Mesendoderm (in vitro differentiated cells): ENCODE measurements at regions not wholly inside any gene's neighbourhood (a gene's known extent, or its start where the extent isn't known, plus 50 kb on each side); places are given as distances from the start of the nearest gene placed in this dataset.

Experiments used
- DNase-seq: peaks from one replicate; pipeline ENCODE4 v3.0.0; 2013
- H2AK5ac ChIP-seq: 2 replicates; pipeline ENCODE4 v1.6.1; 2013; ENCODE audit warnings: low read length, inconsistent platforms
- H2BK120ac ChIP-seq: 2 replicates; pipeline ENCODE4 v1.6.1; 2013; ENCODE audit warnings: low read depth, mild to moderate bottlenecking, low read length, moderate library complexity, mixed read lengths
- H2BK15ac ChIP-seq: replicated peaks from 2 replicates; pipeline ENCODE4 v1.6.1; 2013; ENCODE audit warnings: low read depth, mild to moderate bottlenecking, moderate library complexity
- H2BK5ac ChIP-seq: 2 replicates; pipeline ENCODE4 v1.6.1; 2013; ENCODE audit warnings: low read length, inconsistent platforms
- H3K18ac ChIP-seq: 2 replicates; pipeline ENCODE4 v1.6.1; 2013; ENCODE audit warnings: mild to moderate bottlenecking, low read length, mixed read lengths
- H3K23ac ChIP-seq: one replicate; pipeline ENCODE4 v1.6.1; 2013; ENCODE audit warnings: low read length
- H3K27ac ChIP-seq: 2 replicates; pipeline ENCODE4 v1.5.1; 2013; ENCODE audit warnings: low read depth, mild to moderate bottlenecking, inconsistent platforms, low read length, moderate library complexity
- H3K27me3 ChIP-seq: 2 replicates; pipeline ENCODE4 v1.6.1; 2013; ENCODE audit warnings: low read length, control low read depth, mild to moderate bottlenecking, inconsistent platforms; ENCODE audit not compliant: insufficient read depth, poor library complexity
- H3K36me3 ChIP-seq: 2 replicates; pipeline ENCODE4 v1.6.1; 2013; ENCODE audit warnings: low read length, inconsistent platforms; ENCODE audit not compliant: control insufficient read depth, insufficient read depth
- H3K4ac ChIP-seq: one replicate; pipeline ENCODE4 v1.6.1; 2013; ENCODE audit warnings: low read depth, mild to moderate bottlenecking, low read length, moderate library complexity
- H3K4me1 ChIP-seq: 2 replicates; pipeline ENCODE4 v1.6.1; 2013; ENCODE audit warnings: low read depth, low read length, inconsistent platforms; ENCODE audit not compliant: control insufficient read depth
- H3K4me2 ChIP-seq: 2 replicates; pipeline ENCODE4 v1.6.1; 2013; ENCODE audit warnings: low read length
- H3K4me3 ChIP-seq: 2 replicates; pipeline ENCODE4 v1.5.1; 2013; ENCODE audit warnings: mild to moderate bottlenecking, low read length
- H3K56ac ChIP-seq: one replicate; pipeline ENCODE4 v1.6.1; 2013; ENCODE audit warnings: low read length
- H3K79me1 ChIP-seq: 2 replicates; pipeline ENCODE4 v1.6.1; 2013; ENCODE audit warnings: low read length, inconsistent platforms
- H3K79me2 ChIP-seq: 2 replicates; pipeline ENCODE4 v1.6.1; 2013; ENCODE audit warnings: mild to moderate bottlenecking, low read length; ENCODE audit not compliant: control insufficient read depth, insufficient read depth
- H3K9ac ChIP-seq: 2 replicates; pipeline ENCODE4 v1.6.1; 2013; ENCODE audit warnings: low read length, inconsistent platforms
- H4K5ac ChIP-seq: one replicate; pipeline ENCODE4 v1.6.1; 2013; ENCODE audit warnings: low read length
- H4K8ac ChIP-seq: one replicate; pipeline ENCODE4 v1.6.1; 2013; ENCODE audit warnings: low read depth, mild to moderate bottlenecking, control low read depth, low read length, moderate library complexity
- WGBS: extraction: QIAGEN DNeasy Blood & Tissue Kit; methylation state at CpG from one replicate; pipeline ENCODE4 v1.1.7; 2013; ENCODE audit warnings: low lambda C conversion rate, missing lambda C conversion rate; ENCODE audit not compliant: insufficient coverage; ENCODE audit errors: extremely low coverage; 5-methylcytosine and 5-hydroxymethylcytosine counted together

DNA sequence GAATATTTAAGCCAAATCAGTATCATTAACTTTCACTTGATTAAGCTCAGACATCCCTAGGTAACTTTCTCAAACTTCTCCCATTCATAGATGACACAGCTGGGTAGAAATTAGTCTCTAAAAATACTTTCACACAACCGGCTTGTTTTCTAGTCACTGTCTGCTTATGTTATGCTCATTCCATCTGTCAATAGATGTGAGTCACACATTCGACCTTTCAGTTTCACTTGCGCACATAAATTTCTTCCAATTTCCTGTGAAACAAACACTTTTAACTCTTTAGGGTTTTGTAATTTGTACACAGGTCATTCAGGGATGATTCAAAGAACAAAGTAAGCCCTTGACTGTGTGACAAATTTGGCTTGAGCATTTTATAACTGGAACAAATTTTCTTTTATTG is 723.0 kb downstream of the KCNA4 start:
- H2BK5ac ChIP-seq: no peak overlapping the region
- no peak overlapping the region for H3K4me3 ChIP-seq
- no peaks in the 10 kb centered on the region for H3K27me3 ChIP-seq
- H3K23ac ChIP-seq: no peak overlapping the region
- no peak overlapping the region for H4K5ac ChIP-seq
- no peak overlapping the region for H3K9ac ChIP-seq
- no peak overlapping the region for H3K18ac ChIP-seq
- H3K56ac ChIP-seq: no peak overlapping the region
- no peaks in the 10 kb centered on the region for H3K36me3 ChIP-seq
- H3K4me2 ChIP-seq: no peak overlapping the region
- H3K79me2 ChIP-seq: no peaks in the 10 kb centered on the region
- H3K4me1 ChIP-seq: no peaks in the 10 kb centered on the region
- DNase-seq: no peak
- no peak overlapping the region for H2AK5ac ChIP-seq
- H2BK120ac ChIP-seq: no peak overlapping the region
- H4K8ac ChIP-seq: no peak overlapping the region
- H3K79me1 ChIP-seq: no peaks in the 10 kb centered on the region
- no peak overlapping the region for H3K4ac ChIP-seq
- H3K27ac ChIP-seq: no peak overlapping the region
- no CpG with 5 or more reads among the region's 3 CpGs for WGBS
- H2BK15ac ChIP-seq: no peak overlapping the region

GRCh38 chr11:29282088-29282487 is 734.7 kb downstream of the KCNA4 start:
- Histone ChIP-seq H3K4me2 (no peak overlapping the region), H3K56ac (no peak overlapping the region), H3K4me1 (no peaks in the 10 kb centered on the region), H3K9ac (no peak overlapping the region), H3K4ac (no peak overlapping the region), H3K79me2 (no peaks in the 10 kb centered on the region), H3K18ac (no peak overlapping the region), H3K27ac (no peak overlapping the region), H2BK15ac (no peak overlapping the region), H4K5ac (no peak overlapping the region), H2AK5ac (no peak overlapping the region), H3K4me3 (no peak overlapping the region), H4K8ac (no peak overlapping the region), H3K79me1 (no peaks in the 10 kb centered on the region), H3K36me3 (no peaks in the 10 kb centered on the region), H3K23ac (no peak overlapping the region), H2BK120ac (no peak overlapping the region), H2BK5ac (no peak overlapping the region), H3K27me3 (no peaks in the 10 kb centered on the region)
- DNase-seq: peak; percentile 44
- WGBS: no CpG with 5 or more reads among the region's 2 CpGs

DNA sequence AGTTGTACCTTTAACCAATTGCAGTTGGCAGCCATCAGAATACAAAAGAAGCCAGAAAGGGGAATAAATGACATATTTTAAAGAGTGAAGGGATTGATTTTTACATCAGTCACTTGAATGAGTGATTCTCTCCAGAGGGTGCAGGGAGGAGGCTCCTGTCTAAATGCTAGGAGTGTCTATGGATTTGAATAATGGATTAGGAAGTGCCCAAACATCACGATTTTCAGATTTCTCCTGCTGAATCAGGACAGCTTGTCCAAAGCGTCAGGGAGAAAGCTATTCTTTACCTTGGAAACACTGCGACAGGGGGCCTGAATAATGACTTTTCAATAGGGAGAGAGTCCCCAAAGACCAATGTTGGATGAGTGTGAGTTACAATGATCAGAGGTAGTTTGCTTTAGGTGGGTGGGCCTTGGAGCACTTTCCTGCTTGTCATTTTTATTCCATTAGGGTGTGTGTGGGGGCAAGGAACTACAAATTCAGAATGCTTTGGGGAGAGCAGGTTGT is 735.5 kb downstream of the KCNA4 start:
- no CpG with 5 or more reads among the region's 3 CpGs for WGBS
- Histone ChIP-seq H3K4me2 (no peak overlapping the region), H4K8ac (no peak overlapping the region), H2AK5ac (no peak overlapping the region), H3K18ac (no peak overlapping the region), H3K27me3 (no peaks in the 10 kb centered on the region), H3K36me3 (no peaks in the 10 kb centered on the region), H3K27ac (no peak overlapping the region), H3K9ac (no peak overlapping the region), H4K5ac (no peak overlapping the region), H3K4me1 (no peaks in the 10 kb centered on the region), H3K23ac (no peak overlapping the region), H3K79me1 (no peaks in the 10 kb centered on the region), H3K4ac (no peak overlapping the region), H3K4me3 (no peak overlapping the region), H3K56ac (no peak overlapping the region), H2BK120ac (no peak overlapping the region), H2BK15ac (no peak overlapping the region), H3K79me2 (no peaks in the 10 kb centered on the region), H2BK5ac (no peak overlapping the region)
- DNase-seq: no peak

- Histone ChIP-seq H3K79me2 (no peaks in the 10 kb centered on the region), H4K5ac (no peak overlapping the region), H2BK120ac (no peak overlapping the region), H3K27me3 (no peaks in the 10 kb centered on the region), H3K4ac (no peak overlapping the region), H3K27ac (no peak overlapping the region), H2BK15ac (no peak overlapping the region), H3K9ac (no peak overlapping the region), H3K56ac (no peak overlapping the region), H3K4me1 (no peaks in the 10 kb centered on the region), H4K8ac (no peak overlapping the region), H2BK5ac (no peak overlapping the region), H3K18ac (no peak overlapping the region), H3K23ac (no peak overlapping the region), H2AK5ac (no peak overlapping the region), H3K4me3 (no peak overlapping the region), H3K36me3 (no peaks in the 10 kb centered on the region), H3K4me2 (no peak overlapping the region), H3K79me1 (no peaks in the 10 kb centered on the region)
- no CpG with 5 or more reads among the region's 2 CpGs for whole genome bisulfite sequencing
- DNase-seq: no peak
Measured at GRCh38 chr11:29280452-29280851, 736.4 kb downstream of the KCNA4 start.

GRCh38 chr11:29279716-29280115 is 737.1 kb downstream of the KCNA4 start:
- Histone ChIP-seq H2BK120ac (no peak overlapping the region), H3K27me3 (no peaks in the 10 kb centered on the region), H3K4me1 (no peaks in the 10 kb centered on the region), H2BK15ac (no peak overlapping the region), H3K27ac (no peak overlapping the region), H3K4ac (no peak overlapping the region), H3K18ac (no peak overlapping the region), H3K4me2 (no peak overlapping the region), H2BK5ac (no peak overlapping the region), H3K36me3 (no peaks in the 10 kb centered on the region), H2AK5ac (no peak overlapping the region), H3K79me2 (no peaks in the 10 kb centered on the region), H3K56ac (no peak overlapping the region), H3K9ac (no peak overlapping the region), H4K8ac (no peak overlapping the region), H3K4me3 (no peak overlapping the region), H4K5ac (no peak overlapping the region), H3K23ac (no peak overlapping the region), H3K79me1 (no peaks in the 10 kb centered on the region)
- no CpG with 5 or more reads among the region's 2 CpGs for WGBS
- DNase-seq: no peak

DNA sequence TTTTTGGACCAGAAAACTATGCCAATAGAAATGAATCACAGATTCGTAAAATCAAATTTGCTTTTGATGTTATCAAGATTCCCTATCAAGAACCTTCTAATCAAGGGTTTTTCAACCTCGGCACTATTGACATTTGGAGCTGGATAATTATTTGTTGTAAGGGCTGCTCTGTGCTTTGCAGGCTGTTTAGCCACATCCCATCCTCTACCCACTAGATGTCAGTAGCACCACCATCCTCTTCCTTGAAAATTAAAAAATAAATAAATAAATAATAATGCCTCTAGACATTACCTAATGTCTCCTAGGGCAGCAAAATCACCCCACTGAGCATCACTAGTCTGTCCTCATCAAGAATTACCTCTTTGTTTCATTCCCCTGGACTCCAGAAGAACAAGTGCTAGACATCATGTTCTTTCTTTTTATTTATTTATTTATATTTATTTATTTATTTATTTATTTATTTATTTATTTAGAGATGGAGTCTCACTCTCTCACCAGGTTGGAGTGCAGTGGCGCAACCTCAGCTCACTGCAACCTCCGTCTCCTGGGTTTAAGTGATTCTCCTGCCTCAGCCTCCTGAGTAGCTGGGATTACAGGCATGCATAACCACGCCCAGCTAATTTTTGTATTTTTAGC is 744.7 kb downstream of the KCNA4 start:
- no peaks in the 10 kb centered on the region for H3K79me1 ChIP-seq
- peak; percentile 25 for DNase-seq
- H3K9ac ChIP-seq: no peak overlapping the region
- no peaks in the 10 kb centered on the region for H3K4me1 ChIP-seq
- no peak overlapping the region for H2BK15ac ChIP-seq
- no CpG with 5 or more reads among the region's 5 CpGs for WGBS
- H3K36me3 ChIP-seq: no peaks in the 10 kb centered on the region
- H2BK5ac ChIP-seq: no peak overlapping the region
- H3K18ac ChIP-seq: no peak overlapping the region
- no peak overlapping the region for H3K4me3 ChIP-seq
- H3K27me3 ChIP-seq: no peaks in the 10 kb centered on the region
- H3K4me2 ChIP-seq: no peak overlapping the region
- H3K79me2 ChIP-seq: no peaks in the 10 kb centered on the region
- H4K8ac ChIP-seq: no peak overlapping the region
- H3K23ac ChIP-seq: no peak overlapping the region
- no peak overlapping the region for H2AK5ac ChIP-seq
- H2BK120ac ChIP-seq: no peak overlapping the region
- H4K5ac ChIP-seq: no peak overlapping the region
- no peak overlapping the region for H3K27ac ChIP-seq
- H3K56ac ChIP-seq: no peak overlapping the region
- no peak overlapping the region for H3K4ac ChIP-seq
